Lower lobe of right lung (tissue), 2 donors: ENCODE measurements at regions not wholly inside any gene's neighbourhood (a gene's known extent, or its start where the extent isn't known, plus 50 kb on each side); places are given as distances from the start of the nearest gene placed in this dataset.
A peak's percentile ranks its signal among the peaks of the same experiment; 100 is the strongest.

Experiments used
- ATAC-seq, 2 donors: fragments of 200-7000 bp; cut with Tn5 transposase; one replicate each; pipeline ENCODE4 v1.9.1; 2020 to 2022; ENCODE audit warnings: mild to moderate bottlenecking in 2 of 2, moderate library complexity in 2 of 2
- DNase-seq: peaks from one replicate; pipeline ENCODE4 v3.0.0-alpha.2; 2020
- H3K27ac ChIP-seq: fragments of 200-600 bp; one replicate; pipeline ENCODE4 v1.8.0; 2022
- H3K27me3 ChIP-seq: fragments of 200-600 bp; one replicate; pipeline ENCODE4 v1.8.0; 2022; ENCODE audit warnings: low read depth
- H3K36me3 ChIP-seq: fragments of 200-600 bp; one replicate; pipeline ENCODE4 v1.8.0; 2022; ENCODE audit warnings: mild to moderate bottlenecking
- H3K4me1 ChIP-seq: fragments of 200-600 bp; one replicate; pipeline ENCODE4 v1.8.0; 2022
- H3K4me3 ChIP-seq: fragments of 200-600 bp; one replicate; pipeline ENCODE4 v1.8.0; 2022; ENCODE audit warnings: mild to moderate bottlenecking
- H3K9me3 ChIP-seq: fragments of 200-600 bp; one replicate; pipeline ENCODE4 v1.8.0; 2022
- CTCF ChIP-seq: fragments of 200-600 bp; IDR thresholded peaks from one replicate; pipeline ENCODE4 v1.8.0; 2022; ENCODE audit warnings: antibody characterized with exemption, mild to moderate bottlenecking
- intact Hi-C: fragments of 100-400 bp; cut with DNase I; formaldehyde crosslinking; loops from one replicate; pipeline ENCODE4 v1.11.0; 2022
- donor health status: DM: no; HTN: yes; CAD: no; lungs with severe emphysema.

GRCh38 chr12:116346741-116347140 lies 69.2 kb upstream of the MED13L start:
- Histone ChIP-seq H3K27me3 (no peaks in the 10 kb centered on the region), H3K4me1 (no peaks in the 10 kb centered on the region), H3K36me3 (no peaks in the 10 kb centered on the region), H3K4me3 (no peak overlapping the region), H3K9me3 (no peaks in the 10 kb centered on the region), H3K27ac (no peak overlapping the region)
- intact Hi-C loops, result no loop called here
- no peak for TF ChIP-seq CTCF
- ATAC-seq, result no peak
- DNase-seq, result no peak

- intact Hi-C loops, result no loop called here
- H3K4me3 ChIP-seq, result no peak overlapping the region
Observed at GRCh38 chr12:116347265-116347664, 69.8 kb upstream of the MED13L start.

GRCh38 chr12:116352315-116352835 lies 74.9 kb upstream of the MED13L start:
- no peak overlapping the region for H3K4me3 ChIP-seq
- DNase-seq (no peak), ATAC-seq (no peak)
- no peaks in the 10 kb centered on the region for H3K9me3 ChIP-seq
- intact Hi-C loops, result no loop called here
- no peaks in the 10 kb centered on the region for H3K4me1 ChIP-seq
- no peak for TF ChIP-seq CTCF
- no peaks in the 10 kb centered on the region for H3K36me3 ChIP-seq
- H3K27ac ChIP-seq, result no peak overlapping the region
- H3K27me3 ChIP-seq, result no peaks in the 10 kb centered on the region

More at GRCh38 chr12:116347265-116347664, 69.8 kb upstream of the MED13L start:
- no peak overlapping the region for H3K27ac ChIP-seq
- H3K4me1 ChIP-seq, result no peaks in the 10 kb centered on the region
- no peaks in the 10 kb centered on the region for H3K36me3 ChIP-seq
- no peak for TF ChIP-seq CTCF
- DNase-seq (no peak), ATAC-seq (no peak)
- H3K9me3 ChIP-seq, result no peaks in the 10 kb centered on the region
- H3K27me3 ChIP-seq, result no peaks in the 10 kb centered on the region

GRCh38 chr12:116353958-116354357 lies 76.5 kb upstream of the MED13L start:
- no peaks in the 10 kb centered on the region for H3K27me3 ChIP-seq
- ATAC-seq, result no peak
- no peaks in the 10 kb centered on the region for H3K36me3 ChIP-seq
- peaks cover 8% of the 10 kb centered on the region for H3K4me1 ChIP-seq
- H3K4me3 ChIP-seq, result no peak overlapping the region
- peak; percentile 13 for DNase-seq
- no peak for TF ChIP-seq CTCF
- no peaks in the 10 kb centered on the region for H3K9me3 ChIP-seq
- no peak overlapping the region for H3K27ac ChIP-seq
- intact Hi-C loops, result no loop called here

GRCh38 chr12:116354534-116354933 lies 77.0 kb upstream of the MED13L start:
- ATAC-seq (no peak), DNase-seq (peak; percentile 1)
- no peak overlapping the region for H3K4me3 ChIP-seq
- no peak for TF ChIP-seq CTCF
- peaks cover 11% of the 10 kb centered on the region for H3K4me1 ChIP-seq
- H3K27me3 ChIP-seq, result no peaks in the 10 kb centered on the region
- H3K36me3 ChIP-seq, result no peaks in the 10 kb centered on the region
- intact Hi-C loops, result no loop called here
- H3K27ac ChIP-seq, result no peak overlapping the region
- no peaks in the 10 kb centered on the region for H3K9me3 ChIP-seq
